ENCODE measurements at regions not wholly inside any gene's neighbourhood (a gene's known extent, or its start where the extent isn't known, plus 50 kb on each side); places are given as distances from the start of the nearest gene placed in this dataset.

DNA sequence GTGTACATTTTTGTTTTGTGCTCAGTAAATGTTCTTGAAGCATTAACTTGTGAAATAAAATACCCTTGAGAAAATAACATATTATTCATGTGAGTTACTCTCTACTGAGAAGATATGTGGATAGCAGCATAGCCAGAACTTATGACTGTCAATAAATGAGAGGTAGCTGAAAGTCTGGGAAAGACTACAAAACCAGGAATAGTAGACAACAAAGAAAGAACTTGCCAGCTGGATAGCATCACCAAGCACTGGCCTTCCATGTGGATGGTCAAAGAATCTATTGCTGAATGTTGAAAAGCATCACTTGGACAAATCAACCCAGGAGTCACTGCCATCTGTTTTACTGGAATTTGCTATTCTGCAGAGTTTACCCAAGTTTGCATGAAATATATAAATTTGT, 650.0 kb upstream of the HTR2C start:
- TF ChIP-seq POLR2A (IDR thresholded peaks at IDR 0.05; ENCODE audit: low read length) (no peak), GATA1 (IDR thresholded peaks at IDR 0.05; ENCODE audit: low read depth, low read length) (no peak)

All from erythroblast (primary cell).